Ovary (tissue), 3 donors: ENCODE measurements at regions not wholly inside any gene's neighbourhood (a gene's known extent, or its start where the extent isn't known, plus 50 kb on each side); places are given as distances from the start of the nearest gene placed in this dataset.

Experiments used
- EP300 ChIP-seq: sonication (generic); formaldehyde crosslinking; IDR thresholded peaks from one replicate; pipeline ENCODE4 v1.6.1; 2017; ENCODE audit warnings: antibody characterized with exemption
- TF ChIP-seq, protein P1 (sequence below), 3 donors: fragments of 450-650 bp in 2 of 3; fragments of 200-600 bp in 1 of 3; IDR thresholded peaks; one replicate each; pipeline versions ENCODE4 v1.5.1 to v1.8.0; 2016 to 2022; ENCODE audit warnings: antibody characterized with exemption in 3 of 3, mild to moderate bottlenecking in 1 of 3
- donor health status: DM: no; HTN: no; CAD: no.

DNA sequence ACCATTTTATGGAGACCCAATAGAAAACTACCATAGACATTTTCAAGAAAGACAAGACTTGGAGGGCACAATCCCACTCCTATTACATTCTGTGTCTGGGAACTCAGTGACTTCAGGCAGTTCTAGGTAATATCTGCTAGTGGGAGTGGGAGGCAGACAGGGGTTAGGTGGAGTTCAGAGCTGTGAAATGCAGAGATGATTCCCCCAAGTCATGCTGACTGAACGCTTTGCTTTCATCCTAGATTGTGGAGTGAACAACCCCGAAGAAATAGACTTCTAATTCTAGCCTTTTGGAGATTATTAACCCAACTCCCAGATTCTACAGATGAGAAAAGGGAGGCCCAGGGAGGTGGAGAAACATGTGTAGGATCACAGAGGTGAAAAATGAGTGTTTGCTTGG is 437.8 kb upstream of the CADM1 start:
- TF ChIP-seq, protein P1, sequence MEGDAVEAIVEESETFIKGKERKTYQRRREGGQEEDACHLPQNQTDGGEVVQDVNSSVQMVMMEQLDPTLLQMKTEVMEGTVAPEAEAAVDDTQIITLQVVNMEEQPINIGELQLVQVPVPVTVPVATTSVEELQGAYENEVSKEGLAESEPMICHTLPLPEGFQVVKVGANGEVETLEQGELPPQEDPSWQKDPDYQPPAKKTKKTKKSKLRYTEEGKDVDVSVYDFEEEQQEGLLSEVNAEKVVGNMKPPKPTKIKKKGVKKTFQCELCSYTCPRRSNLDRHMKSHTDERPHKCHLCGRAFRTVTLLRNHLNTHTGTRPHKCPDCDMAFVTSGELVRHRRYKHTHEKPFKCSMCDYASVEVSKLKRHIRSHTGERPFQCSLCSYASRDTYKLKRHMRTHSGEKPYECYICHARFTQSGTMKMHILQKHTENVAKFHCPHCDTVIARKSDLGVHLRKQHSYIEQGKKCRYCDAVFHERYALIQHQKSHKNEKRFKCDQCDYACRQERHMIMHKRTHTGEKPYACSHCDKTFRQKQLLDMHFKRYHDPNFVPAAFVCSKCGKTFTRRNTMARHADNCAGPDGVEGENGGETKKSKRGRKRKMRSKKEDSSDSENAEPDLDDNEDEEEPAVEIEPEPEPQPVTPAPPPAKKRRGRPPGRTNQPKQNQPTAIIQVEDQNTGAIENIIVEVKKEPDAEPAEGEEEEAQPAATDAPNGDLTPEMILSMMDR (IDR thresholded peaks at IDR 0.05), result no peak
- no peak for TF ChIP-seq EP300
